ENCODE measurements at regions not wholly inside any gene's neighbourhood (a gene's known extent, or its start where the extent isn't known, plus 50 kb on each side); places are given as distances from the start of the nearest gene placed in this dataset.
"Not testable (repeated sequence)": the region's sequence is repeated elsewhere in the genome, so short reads cannot be mapped to it uniquely, and the experiment has no call there.

- H3K4me1 ChIP-seq (ENCODE audit: insufficient read depth, low read length); POLR2A ChIA-PET; intact Hi-C loops (cut with micrococcal nuclease; ENCODE audit: unreplicated experiment); CTCF ChIA-PET (ENCODE audit: low intra/inter-chr PET ratio, low total read pairs); H4K20me1 ChIP-seq (ENCODE audit: insufficient read depth, low read length); H3K27me3 ChIP-seq (ENCODE audit: control insufficient read depth in 1 of 2, insufficient read depth in 2 of 2, low read length in 2 of 2); BruUV-seq (replicated peaks); FAIRE-seq; DNase-seq (ENCODE audit: low spot score); H3K4me3 ChIP-seq (replicated peaks in 1 of 3; ENCODE audit: insufficient read depth in 1 of 3, low read depth in 2 of 3, low read length in 3 of 3); in situ Hi-C loops (cut with HindIII; ENCODE audit: extremely low pct_ligation_motif_present, low pct_unique_long_range_greater_than_20kb); H3K79me2 ChIP-seq (ENCODE audit: insufficient read depth, low read length); H3K27ac ChIP-seq (ENCODE audit: extremely low read length, insufficient read depth, low read length); H2AFZ ChIP-seq (ENCODE audit: low read length); H3K36me3 ChIP-seq (replicated peaks in 1 of 2; ENCODE audit: control insufficient read depth in 1 of 2, insufficient read depth in 2 of 2, low read length in 2 of 2); H3K9ac ChIP-seq (ENCODE audit: insufficient read depth, low read depth, low read length); H3K4me2 ChIP-seq (ENCODE audit: low read depth, low read length); ATAC-seq: not testable (repeated sequence)
- WGBS (ENCODE audit: low lambda C conversion rate), result 3% methylated on average over 4 of the region's 4 CpGs
- H3K9me3 ChIP-seq (ENCODE audit: low read length), result peaks cover 100% of the 10 kb centered on the region
- TF ChIP-seq CEBPB (IDR thresholded peaks at IDR 0.05; ENCODE audit: borderline replicate concordance, low read depth, low read length), result peak; percentile 63
These were observed 1857.4 kb downstream of the UQCRFS1 start for GRCh38 chr19:27355581-27355980.
